Sciatic nerve (tissue), 2 donors: ENCODE measurements at regions not wholly inside any gene's neighbourhood (a gene's known extent, or its start where the extent isn't known, plus 50 kb on each side); places are given as distances from the start of the nearest gene placed in this dataset.

ENCODE experiments used
- ATAC-seq: fragments of 200-7000 bp; cut with Tn5 transposase; one replicate; pipeline ENCODE4 v1.9.1; 2020; ENCODE audit warnings: mild to moderate bottlenecking, moderate library complexity
- DNase-seq: peaks from one replicate; pipeline ENCODE4 v3.0.0-alpha.2; 2020; ENCODE audit warnings: low spot score
- intact Hi-C: fragments of 100-400 bp; cut with DNase I; formaldehyde crosslinking; loops from one replicate; pipeline ENCODE4 v1.14.2; 2022
- donor health status: DM: no; HTN: no; CAD: no.
- donor health status: DM: no; HTN: no; CAD: no.

GRCh38 chr1:112304126-112304525 is 91.9 kb upstream of the CTTNBP2NL start:
- intact Hi-C loops: no loop called here
- ATAC-seq: no peak
- DNase-seq: no peak

DNA sequence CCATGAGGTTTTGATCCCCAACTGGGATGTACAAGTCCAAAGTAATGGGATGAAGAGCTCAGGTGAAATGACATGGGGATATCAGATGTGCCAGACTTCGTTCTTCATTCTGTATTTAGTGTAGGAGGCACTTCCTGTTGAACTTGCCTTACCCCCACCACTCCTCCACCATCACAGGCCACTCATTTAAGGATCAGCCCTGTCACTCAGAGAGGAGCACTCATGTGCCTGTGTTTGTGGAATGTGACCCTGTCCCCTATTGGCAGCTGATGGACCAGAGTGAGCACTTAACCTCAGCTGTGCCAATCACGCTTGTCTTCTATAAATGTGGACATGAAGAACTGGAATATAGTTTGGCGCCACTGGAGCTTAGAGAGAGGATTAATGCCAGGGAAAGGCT is 91.4 kb upstream of the CTTNBP2NL start:
- intact Hi-C loops: no loop called here
- DNase-seq (no peak), ATAC-seq (no peak)

- no peak for ATAC-seq
- intact Hi-C loops: no loop called here
- no peak for DNase-seq
Measured at GRCh38 chr1:112307930-112308591, 88.0 kb upstream of the CTTNBP2NL start.

GRCh38 chr1:112308716-112309115 is 87.3 kb upstream of the CTTNBP2NL start:
- DNase-seq: no peak
- no peak for ATAC-seq
- intact Hi-C loops: no loop called here

GRCh38 chr1:112309499-112309898 is 86.5 kb upstream of the CTTNBP2NL start:
- ATAC-seq (no peak), DNase-seq (no peak)
- intact Hi-C loops: no loop called here

DNA sequence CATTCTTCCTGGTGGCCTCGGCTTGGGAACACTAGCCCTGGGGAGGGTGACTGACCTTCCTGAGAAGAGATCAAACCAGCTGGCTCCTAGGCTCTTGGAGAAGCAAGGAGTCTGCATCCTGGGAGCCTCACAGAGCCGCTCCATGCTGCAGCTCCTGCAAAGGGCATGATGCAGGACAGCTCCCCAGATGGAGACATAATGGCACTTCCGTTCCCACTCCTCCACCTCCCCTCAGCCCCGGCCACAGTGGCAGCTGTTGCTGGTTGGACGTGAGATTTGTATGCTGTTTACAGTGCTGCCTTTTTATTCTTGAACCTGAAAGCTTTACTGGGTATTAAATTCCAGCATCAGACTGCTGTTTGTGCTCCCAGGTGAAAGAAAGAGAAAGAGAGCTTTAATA is 83.7 kb upstream of the CTTNBP2NL start:
- DNase-seq (no peak), ATAC-seq (no peak)
- intact Hi-C loops: no loop called here

DNA sequence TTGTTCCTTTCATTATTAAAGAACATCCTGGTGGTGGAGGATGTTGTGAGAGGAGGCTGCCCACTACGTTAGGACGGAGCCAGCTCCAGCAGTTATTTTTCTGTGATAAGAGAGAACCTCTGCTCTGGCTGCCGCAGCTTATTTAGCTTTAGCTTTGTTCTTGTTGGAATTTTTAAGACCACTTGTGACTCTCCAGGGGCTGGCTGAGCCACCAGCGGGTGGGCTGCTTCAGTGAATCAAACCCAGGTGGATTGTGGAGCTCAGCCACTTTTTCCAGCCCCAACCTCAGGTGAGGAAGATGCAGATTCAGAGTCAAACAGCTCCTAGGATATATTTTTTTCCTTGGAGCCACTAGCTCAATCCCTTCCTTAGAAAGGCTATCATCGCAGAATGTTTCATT is 83.1 kb upstream of the CTTNBP2NL start:
- intact Hi-C loops: no loop called here
- ATAC-seq: no peak
- DNase-seq: no peak

- peak; percentile 50 for ATAC-seq
- intact Hi-C loops: no loop called here
- no peak for DNase-seq
Measured at GRCh38 chr1:112316254-112316913, 79.6 kb upstream of the CTTNBP2NL start.

DNA sequence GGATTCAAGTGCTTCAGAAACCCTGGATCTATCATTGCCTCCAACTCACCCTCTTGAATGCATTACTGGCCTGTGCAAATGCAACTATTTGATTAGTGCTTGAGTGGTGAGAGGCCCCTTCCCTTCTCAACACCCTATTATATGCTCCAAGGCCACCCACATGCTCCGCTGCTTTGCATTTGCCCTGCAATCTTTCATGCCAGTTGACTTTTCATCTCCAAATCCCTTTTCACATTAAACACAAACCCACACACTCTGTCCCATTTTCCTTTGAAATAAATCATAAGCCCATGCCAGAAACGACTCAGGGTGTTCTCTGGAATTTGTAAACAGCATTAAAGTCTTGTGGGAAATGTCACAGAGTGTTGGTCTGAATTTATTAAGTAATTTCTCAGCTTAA is 78.9 kb upstream of the CTTNBP2NL start:
- ATAC-seq (peak; percentile 63), DNase-seq (no peak)
- intact Hi-C loops: no loop called here

DNA sequence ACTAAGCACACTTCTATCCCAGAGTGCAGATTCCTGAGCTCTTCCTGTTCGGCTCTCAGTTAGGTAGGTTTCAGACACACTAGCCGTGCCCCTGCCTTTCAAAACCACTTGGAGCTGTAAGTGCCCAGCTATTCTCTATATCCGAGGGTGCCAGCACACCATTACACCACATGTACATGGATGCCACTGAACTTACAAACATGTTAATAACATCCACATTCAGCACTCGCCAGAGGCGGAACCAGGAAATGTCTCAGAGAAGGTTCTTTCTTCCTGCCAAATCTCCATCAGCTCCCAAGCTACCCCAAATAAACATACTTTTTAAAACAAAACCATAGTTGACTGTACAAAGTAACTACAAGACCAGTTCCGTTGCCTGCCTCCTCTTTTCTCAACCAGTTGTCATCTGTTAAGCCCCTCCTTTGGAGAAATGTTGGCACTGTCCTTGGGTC is 78.4 kb upstream of the CTTNBP2NL start:
- DNase-seq (no peak), ATAC-seq (peak; percentile 47)
- intact Hi-C loops: no loop called here

DNA sequence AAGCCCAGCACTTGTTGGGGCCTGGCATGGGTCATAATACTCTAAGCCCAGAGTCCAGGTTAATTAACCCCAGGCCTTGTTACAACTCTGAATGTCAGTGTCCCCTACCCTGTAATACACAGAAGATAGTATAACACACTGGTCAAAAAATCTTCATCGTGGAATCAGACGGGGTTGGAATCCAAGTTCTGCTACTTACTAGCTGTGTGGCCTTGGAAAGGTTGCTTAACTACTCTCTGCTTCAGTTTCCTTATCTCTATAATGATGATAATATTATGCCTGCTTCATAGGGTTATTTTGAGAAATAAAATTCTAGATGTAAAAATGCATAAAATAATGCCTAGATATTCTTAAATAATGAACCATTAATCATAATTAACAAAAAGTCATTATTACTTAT is 77.8 kb upstream of the CTTNBP2NL start:
- ATAC-seq (no peak), DNase-seq (no peak)
- intact Hi-C loops: no loop called here

DNA sequence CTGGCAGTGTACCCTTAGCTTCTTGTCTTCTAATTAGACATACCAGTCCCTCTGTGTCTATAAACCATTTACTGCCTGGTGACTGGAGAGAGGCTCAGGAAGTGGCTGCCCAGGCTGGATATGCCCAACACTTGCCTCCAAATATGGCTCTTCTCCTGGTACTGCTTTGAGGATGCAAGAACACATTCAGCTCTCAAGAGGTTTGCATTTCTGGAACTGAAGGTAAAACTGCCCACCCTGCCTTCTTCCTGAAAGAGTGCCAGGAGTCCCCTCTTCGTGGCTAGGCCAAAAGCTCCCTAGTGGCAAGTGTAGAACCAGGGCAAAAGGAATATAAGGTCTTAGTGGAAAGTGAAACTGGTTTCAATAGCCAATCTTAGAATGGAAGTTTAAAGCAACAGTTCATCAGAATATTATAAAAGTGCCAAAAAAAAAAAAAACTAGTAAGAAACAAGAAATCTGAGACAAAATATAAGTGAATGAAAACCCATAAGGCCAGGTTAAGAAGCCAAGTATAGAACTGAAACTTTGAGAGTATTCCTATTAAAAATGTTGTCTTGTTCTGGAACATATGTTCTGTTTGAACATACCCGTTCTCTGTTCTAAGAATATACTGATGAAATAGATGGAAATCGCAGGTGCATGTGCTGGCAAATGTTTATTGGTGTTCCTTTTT is 77.2 kb upstream of the CTTNBP2NL start:
- ATAC-seq (no peak), DNase-seq (no peak)
- intact Hi-C loops: no loop called here

DNA sequence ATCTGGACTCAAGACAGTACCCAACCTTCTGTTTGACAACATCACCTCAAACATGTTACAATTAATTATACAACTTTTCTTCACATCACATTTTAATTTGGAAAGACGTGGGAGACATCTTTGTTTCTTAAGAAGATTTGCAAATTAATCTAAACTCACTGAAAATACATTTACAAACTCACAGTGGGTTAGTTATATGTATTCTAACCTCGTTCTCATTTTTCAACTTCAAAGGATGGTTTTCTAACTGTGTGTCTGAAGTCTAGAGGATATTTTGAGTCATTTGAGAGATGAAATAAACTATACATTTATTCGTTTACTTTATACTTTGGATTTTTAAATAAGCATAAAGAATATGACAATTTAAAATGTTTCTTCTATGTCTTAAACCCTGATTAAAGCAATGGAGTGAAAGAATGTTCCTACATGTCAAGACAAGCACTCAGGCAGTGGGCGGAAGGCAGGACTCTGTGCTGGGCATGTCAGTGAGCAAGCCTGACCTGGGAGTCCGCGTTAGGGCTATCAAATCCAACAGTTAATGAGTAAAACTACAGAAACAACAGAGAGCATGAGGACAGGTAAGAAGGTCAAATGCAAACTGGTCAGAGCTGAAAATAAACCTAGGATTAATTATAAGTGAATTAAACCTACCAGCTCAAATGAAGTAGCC is 76.5 kb upstream of the CTTNBP2NL start:
- ATAC-seq (no peak), DNase-seq (no peak)
- intact Hi-C loops: no loop called here

- ATAC-seq (no peak), DNase-seq (no peak)
- intact Hi-C loops: no loop called here
Measured at GRCh38 chr1:112320058-112320457, 76.0 kb upstream of the CTTNBP2NL start.

GRCh38 chr1:112322018-112322417 is 74.0 kb upstream of the CTTNBP2NL start:
- DNase-seq (no peak), ATAC-seq (no peak)
- intact Hi-C loops: no loop called here

GRCh38 chr1:112322983-112323678 is 72.9 kb upstream of the CTTNBP2NL start:
- DNase-seq (no peak), ATAC-seq (no peak)
- intact Hi-C loops: no loop called here

DNA sequence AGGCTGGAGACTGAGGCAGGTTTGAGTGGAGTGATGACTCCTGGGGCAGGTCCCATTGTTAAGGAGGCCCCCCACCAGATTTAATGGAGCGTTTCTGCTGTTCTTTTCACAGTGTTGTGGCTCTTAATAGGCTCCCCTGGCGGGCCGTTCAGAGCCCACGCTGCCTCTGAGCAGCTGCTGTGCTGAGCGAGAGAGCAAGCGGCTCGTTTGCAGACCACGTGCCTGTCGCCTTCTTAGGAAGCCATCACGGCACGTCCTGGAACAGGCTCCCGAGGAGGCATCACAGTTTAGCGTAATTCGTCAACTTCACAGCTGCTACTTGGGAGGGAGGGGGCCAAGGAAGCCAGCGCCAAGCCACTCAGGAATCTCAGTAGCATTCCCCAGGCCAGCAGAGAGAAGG is 70.5 kb upstream of the CTTNBP2NL start:
- DNase-seq (no peak), ATAC-seq (peak; percentile 74)
- intact Hi-C loops: no loop called here

- intact Hi-C loops: no loop called here
- ATAC-seq (no peak), DNase-seq (no peak)
Measured at GRCh38 chr1:112328600-112328999, 67.4 kb upstream of the CTTNBP2NL start.
